HEK293 (cell line): ENCODE measurements at regions not wholly inside any gene's neighbourhood (a gene's known extent, or its start where the extent isn't known, plus 50 kb on each side); places are given as distances from the start of the nearest gene placed in this dataset.
"Not testable (repeated sequence)": the region's sequence is repeated elsewhere in the genome, so short reads cannot be mapped to it uniquely, and the experiment has no call there.

ENCODE experiments used
- CTCF ChIP-seq: fragments of 450-650 bp; formaldehyde crosslinking; IDR thresholded peaks from 2 replicates; pipeline ENCODE4 v1.5.1; 2016; ENCODE audit warnings: missing biosample characterization, missing genetic modification characterization
- YY1 ChIP-seq: fragments of 450-650 bp; formaldehyde crosslinking; IDR thresholded peaks from 2 replicates; pipeline ENCODE4 v1.5.1; 2018; ENCODE audit warnings: missing biosample characterization, missing genetic modification characterization
- ZFP37 ChIP-seq: fragments of 450-650 bp; formaldehyde crosslinking; IDR thresholded peaks from 2 replicates; pipeline ENCODE4 v1.5.1; 2016; ENCODE audit warnings: missing biosample characterization, missing genetic modification characterization
- TF ChIP-seq, protein P1 (sequence below): fragments of 450-650 bp; formaldehyde crosslinking; IDR thresholded peaks from 2 replicates; pipeline ENCODE4; 2016; ENCODE audit warnings: missing biosample characterization, missing genetic modification characterization

DNA sequence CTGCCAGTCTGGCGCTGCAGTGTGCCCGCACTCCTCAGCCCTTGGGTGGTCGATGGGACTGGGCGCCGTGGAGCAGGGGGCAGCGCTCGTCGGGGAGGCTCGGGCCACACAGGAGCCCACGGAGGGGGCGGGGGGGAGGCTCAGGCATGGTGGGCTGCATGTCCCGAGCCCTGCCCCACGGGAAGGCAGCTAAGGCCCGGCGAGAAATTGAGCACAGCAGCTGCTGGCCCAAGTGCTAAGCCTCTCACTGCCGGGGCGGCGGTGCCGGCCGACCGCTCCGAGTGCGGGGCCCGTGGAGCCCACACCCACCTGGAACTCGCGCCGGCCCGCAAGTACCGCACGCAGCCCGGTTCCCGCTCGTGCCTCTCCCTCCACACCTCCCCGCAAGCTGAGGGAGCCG, 63.6 kb upstream of the CD28 start:
- TF ChIP-seq YY1, ZFP37, CTCF (tag by site-specific recombination): not testable (repeated sequence)
- TF ChIP-seq, protein P1, sequence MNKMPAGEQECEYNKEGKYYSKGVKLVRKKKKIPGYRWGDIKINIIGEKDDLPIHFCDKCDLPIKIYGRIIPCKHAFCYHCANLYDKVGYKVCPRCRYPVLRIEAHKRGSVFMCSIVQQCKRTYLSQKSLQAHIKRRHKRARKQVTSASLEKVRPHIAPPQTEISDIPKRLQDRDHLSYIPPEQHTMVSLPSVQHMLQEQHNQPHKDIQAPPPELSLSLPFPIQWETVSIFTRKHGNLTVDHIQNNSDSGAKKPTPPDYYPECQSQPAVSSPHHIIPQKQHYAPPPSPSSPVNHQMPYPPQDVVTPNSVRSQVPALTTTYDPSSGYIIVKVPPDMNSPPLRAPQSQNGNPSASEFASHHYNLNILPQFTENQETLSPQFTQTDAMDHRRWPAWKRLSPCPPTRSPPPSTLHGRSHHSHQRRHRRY (tag by site-specific recombination): not testable (repeated sequence)
